Transverse colon (tissue), 3 donors: ENCODE measurements at regions not wholly inside any gene's neighbourhood (a gene's known extent, or its start where the extent isn't known, plus 50 kb on each side); places are given as distances from the start of the nearest gene placed in this dataset.

ENCODE experiments used
- EP300 ChIP-seq: sonication (generic); formaldehyde crosslinking; IDR thresholded peaks from one replicate; pipeline ENCODE4 v1.6.1; 2017; ENCODE audit warnings: antibody characterized with exemption, low read depth
- TF ChIP-seq, protein P1 (sequence below), 5 experiments: fragments of 200-600 bp in 3 of 5; fragments of 450-650 bp in 2 of 5; sonication (generic) in 3 of 5; IDR thresholded peaks; 1 replicate in 2 of 5; 2 replicates in 3 of 5; pipeline ENCODE4 v1.5.1; 2016 to 2017; ENCODE audit warnings: antibody characterized with exemption in 5 of 5, inconsistent platforms in 3 of 5, mild to moderate bottlenecking in 2 of 5, moderate library complexity in 1 of 5

DNA sequence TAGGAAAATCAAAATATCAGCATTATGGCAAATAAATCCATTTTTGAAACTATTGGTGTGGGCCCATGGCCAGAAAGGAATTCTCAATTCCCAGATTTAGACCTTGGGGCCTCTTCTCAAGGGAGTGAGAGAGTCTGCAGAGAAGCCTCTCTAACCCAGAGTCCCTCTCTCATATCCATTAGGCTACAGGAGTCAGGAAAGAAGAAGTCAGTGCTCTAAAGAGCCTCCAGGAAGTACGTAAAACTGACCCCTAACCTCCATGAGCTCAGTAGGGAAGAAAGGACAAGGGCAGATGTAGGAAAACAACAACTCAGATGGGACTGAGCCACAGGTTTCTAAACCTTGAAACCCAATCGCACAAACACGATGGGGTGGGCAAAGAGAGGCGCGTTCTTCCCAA is 479.9 kb upstream of the TNP1 start:
- TF ChIP-seq, protein P1, sequence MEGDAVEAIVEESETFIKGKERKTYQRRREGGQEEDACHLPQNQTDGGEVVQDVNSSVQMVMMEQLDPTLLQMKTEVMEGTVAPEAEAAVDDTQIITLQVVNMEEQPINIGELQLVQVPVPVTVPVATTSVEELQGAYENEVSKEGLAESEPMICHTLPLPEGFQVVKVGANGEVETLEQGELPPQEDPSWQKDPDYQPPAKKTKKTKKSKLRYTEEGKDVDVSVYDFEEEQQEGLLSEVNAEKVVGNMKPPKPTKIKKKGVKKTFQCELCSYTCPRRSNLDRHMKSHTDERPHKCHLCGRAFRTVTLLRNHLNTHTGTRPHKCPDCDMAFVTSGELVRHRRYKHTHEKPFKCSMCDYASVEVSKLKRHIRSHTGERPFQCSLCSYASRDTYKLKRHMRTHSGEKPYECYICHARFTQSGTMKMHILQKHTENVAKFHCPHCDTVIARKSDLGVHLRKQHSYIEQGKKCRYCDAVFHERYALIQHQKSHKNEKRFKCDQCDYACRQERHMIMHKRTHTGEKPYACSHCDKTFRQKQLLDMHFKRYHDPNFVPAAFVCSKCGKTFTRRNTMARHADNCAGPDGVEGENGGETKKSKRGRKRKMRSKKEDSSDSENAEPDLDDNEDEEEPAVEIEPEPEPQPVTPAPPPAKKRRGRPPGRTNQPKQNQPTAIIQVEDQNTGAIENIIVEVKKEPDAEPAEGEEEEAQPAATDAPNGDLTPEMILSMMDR (IDR thresholded peaks at IDR 0.05) = no peak
- no peak for TF ChIP-seq EP300
